ENCODE measurements at regions not wholly inside any gene's neighbourhood (a gene's known extent, or its start where the extent isn't known, plus 50 kb on each side); places are given as distances from the start of the nearest gene placed in this dataset.

DNA sequence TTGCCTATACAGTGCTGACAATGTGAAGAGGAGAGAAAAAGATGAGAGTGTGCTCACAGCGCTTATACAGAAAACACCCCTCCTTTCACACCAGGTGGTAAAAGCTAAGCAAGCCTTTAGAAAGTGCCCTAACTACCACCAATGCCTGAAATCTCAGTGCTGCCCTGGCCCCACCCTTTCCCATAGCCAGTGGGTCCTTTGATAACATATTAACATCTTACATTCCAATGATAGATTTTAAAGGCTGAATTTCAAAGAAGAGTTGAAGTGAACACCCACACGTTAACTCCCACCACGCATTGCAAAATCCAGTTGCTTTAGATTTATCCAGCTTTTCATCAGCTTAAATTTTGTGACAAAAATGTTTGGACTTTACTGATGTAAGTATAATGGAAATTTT is 58.1 kb upstream of the SSX2IP start:
- Mint-ChIP-seq H3K4me3 (no peak overlapping the region), H3K27ac (no peak overlapping the region), H3K36me3 (ENCODE audit: low read depth) (no peaks in the 10 kb centered on the region), H3K27me3 (ENCODE audit: low read depth) (peaks cover 5% of the 10 kb centered on the region), H3K9me3 (no peaks in the 10 kb centered on the region), H3K4me1 (ENCODE audit: low read depth) (peaks cover 2% of the 10 kb centered on the region)
- CTCF ChIA-PET, result interaction anchor here (0.6 kb wide), 1 partner anchor 178 kb away, joined by 3 read pairs; no protein-coding TSS in a partner anchor
- intact Hi-C loops (cut with micrococcal nuclease), result no loop called here
- DNase-seq, result no peak

DNA sequence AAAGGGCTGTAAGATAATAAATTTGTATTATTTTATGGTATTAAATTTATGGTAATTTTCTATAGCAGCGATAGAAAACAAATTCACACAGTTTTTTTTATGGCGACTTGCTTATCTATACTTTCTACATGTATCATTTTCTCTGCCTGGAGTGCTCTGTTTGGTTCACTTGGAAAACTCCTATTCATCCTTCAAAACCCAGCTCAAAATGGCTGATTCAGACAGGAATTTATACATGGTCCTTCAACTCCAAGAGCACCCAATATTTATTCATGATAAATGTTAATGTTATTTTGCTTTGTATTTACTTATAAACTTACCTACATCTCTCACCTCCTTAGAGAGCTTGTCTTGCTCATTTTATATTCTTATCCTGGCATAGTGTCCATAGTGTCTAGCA is 55.6 kb upstream of the SSX2IP start:
- intact Hi-C loops (cut with micrococcal nuclease), result no loop called here
- no peak for DNase-seq
- no peak overlapping the region for H3K27ac Mint-ChIP-seq
- no peaks in the 10 kb centered on the region for H3K36me3 Mint-ChIP-seq (ENCODE audit: low read depth)
- H3K4me3 Mint-ChIP-seq, result no peak overlapping the region
- no peaks in the 10 kb centered on the region for H3K9me3 Mint-ChIP-seq
- H3K27me3 Mint-ChIP-seq (ENCODE audit: low read depth), result peaks cover 1% of the 10 kb centered on the region
- CTCF ChIA-PET, result interaction anchor here (0.7 kb wide), 1 partner anchor 85 kb away, joined by 3 read pairs; no protein-coding TSS in a partner anchor
- H3K4me1 Mint-ChIP-seq (ENCODE audit: low read depth), result no peaks in the 10 kb centered on the region

DNA sequence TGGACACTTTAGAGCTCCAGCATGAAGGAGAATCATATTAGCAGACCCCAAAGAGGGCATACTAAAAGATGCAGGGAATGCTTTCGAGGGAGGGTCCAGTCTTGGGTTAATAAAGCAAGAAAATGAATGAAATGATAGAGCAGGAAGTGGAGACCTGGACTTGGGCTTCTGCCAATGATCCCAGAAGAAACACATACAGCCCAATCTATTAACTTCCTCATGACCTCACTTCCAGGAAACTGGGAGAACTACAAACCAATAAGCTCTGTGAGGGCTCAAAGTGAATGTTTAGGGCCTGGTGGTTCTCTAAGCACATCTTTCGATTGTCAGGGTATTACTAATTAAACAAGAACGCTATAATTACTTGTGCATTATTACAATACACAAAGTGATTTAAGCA is 53.6 kb upstream of the SSX2IP start:
- Mint-ChIP-seq H3K9me3 (no peaks in the 10 kb centered on the region), H3K36me3 (ENCODE audit: low read depth) (no peaks in the 10 kb centered on the region), H3K4me1 (ENCODE audit: low read depth) (no peaks in the 10 kb centered on the region), H3K4me3 (no peak overlapping the region), H3K27me3 (ENCODE audit: low read depth) (no peaks in the 10 kb centered on the region), H3K27ac (no peak overlapping the region)
- no peak for DNase-seq
- CTCF ChIA-PET, result interaction anchor here (0.6 to 1.8 kb wide), 2 partner anchors 10 to 846 kb away, joined by 5 to 9 read pairs; no protein-coding TSS in a partner anchor
- intact Hi-C loops (cut with micrococcal nuclease), result loop anchor here (5.0 kb wide), 1 partner anchor 97 kb away; no protein-coding TSS in a partner anchor

DNA sequence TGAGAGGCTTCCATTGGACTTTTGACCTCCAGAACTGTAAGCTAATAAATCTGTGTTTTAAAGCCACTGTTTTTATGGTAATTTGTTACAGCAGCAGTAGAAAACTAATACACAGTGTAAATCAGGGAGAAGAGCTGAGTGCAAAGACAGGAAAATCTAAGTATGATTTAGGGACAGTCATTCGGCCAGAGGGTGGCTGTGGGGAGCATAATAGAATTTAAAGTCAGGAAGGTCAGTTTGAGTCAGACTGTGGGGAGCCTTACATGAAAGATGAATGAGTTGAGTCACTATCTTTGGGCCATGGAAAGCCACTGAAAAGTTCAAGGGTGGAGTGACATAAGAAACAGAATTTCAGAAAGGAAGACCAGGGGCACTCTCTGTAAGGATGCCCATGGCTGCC is 52.4 kb upstream of the SSX2IP start:
- no peak for DNase-seq
- no peaks in the 10 kb centered on the region for H3K4me1 Mint-ChIP-seq (ENCODE audit: low read depth)
- CTCF ChIA-PET, result interaction anchor here (1.3 to 1.8 kb wide), 2 partner anchors 12 to 18 kb away, joined by 4 to 5 read pairs; no protein-coding TSS in a partner anchor
- no peaks in the 10 kb centered on the region for H3K27me3 Mint-ChIP-seq (ENCODE audit: low read depth)
- intact Hi-C loops (cut with micrococcal nuclease), result loop anchor here (5.0 kb wide), 1 partner anchor 95 kb away; no protein-coding TSS in a partner anchor
- H3K9me3 Mint-ChIP-seq, result no peaks in the 10 kb centered on the region
- H3K4me3 Mint-ChIP-seq, result no peak overlapping the region
- no peak overlapping the region for H3K27ac Mint-ChIP-seq
- no peaks in the 10 kb centered on the region for H3K36me3 Mint-ChIP-seq (ENCODE audit: low read depth)

DNA sequence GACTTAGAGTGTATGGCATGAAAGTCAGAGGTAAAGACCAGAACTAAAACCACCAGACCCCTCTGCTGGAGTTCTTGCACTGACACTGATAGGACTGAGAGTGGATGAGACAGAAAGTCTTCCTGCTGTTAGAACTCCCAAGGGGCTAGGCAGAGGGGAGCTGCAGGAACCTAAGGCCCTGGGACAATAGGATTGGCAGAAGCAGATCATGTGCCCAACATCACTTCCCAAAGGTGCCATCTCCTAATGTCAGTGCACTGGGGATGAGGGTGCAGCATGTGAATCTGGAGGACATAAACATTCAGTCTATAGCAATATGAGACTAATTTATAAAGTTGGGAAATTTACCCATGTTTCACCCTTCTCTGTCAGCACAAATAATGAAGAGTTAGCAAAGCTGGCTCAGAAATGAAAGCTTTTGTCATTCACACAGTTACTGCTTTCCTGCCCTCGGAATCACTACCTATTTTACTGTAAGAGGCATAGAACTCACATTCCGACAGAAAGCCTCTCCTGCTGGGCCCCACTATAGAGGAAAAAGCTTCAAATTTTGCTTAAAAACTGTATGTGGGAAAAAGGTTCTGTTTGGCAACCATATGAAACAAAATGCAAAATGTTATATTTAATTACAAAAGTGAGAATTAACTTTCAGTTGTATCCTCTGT is 49.9 kb upstream of the SSX2IP start:
- H3K27me3 Mint-ChIP-seq (ENCODE audit: low read depth), result peaks cover 7% of the 10 kb centered on the region
- DNase-seq, result no peak
- H3K27ac Mint-ChIP-seq, result no peak overlapping the region
- H3K4me1 Mint-ChIP-seq (ENCODE audit: low read depth), result no peaks in the 10 kb centered on the region
- CTCF ChIA-PET, result interaction anchor here (0.8 to 2.6 kb wide), 2 partner anchors 14 to 15 kb away, joined by 3 to 11 read pairs; no protein-coding TSS in a partner anchor
- no peaks in the 10 kb centered on the region for H3K36me3 Mint-ChIP-seq (ENCODE audit: low read depth)
- H3K9me3 Mint-ChIP-seq, result no peaks in the 10 kb centered on the region
- no peak overlapping the region for H3K4me3 Mint-ChIP-seq
- intact Hi-C loops (cut with micrococcal nuclease), result loop anchor here (5.0 kb wide), 1 partner anchor 93 kb away; no protein-coding TSS in a partner anchor
